ENCODE measurements at regions not wholly inside any gene's neighbourhood (a gene's known extent, or its start where the extent isn't known, plus 50 kb on each side); places are given as distances from the start of the nearest gene placed in this dataset.

DNA sequence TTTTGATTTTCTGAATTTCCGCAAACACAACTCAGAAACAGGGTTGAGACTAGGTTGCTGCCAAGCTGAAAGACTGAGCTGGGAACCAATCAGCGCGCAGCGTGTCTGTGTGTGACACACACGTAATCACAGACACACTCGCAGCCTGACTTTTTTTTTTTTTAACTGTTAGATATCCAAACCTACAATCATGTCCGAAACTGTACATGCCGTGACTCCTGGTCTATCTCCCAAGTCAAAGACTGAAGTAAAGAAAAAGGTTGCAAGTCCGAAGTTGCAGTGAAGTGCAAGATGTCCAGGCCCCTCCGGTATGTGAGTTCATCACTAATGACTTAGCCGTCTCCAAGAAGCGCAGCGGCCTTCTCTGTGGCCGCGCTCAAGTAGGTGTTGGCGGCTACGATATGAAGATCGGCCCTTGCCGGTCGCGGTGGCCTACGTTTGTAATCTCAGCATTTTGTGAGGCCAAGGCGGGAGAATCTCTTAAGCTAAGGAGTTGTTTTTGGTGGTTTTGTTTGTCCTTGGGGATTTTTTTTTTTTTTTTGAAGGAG is 108.2 kb downstream of the HFE start (continued):
- TF ChIP-seq, protein P1, sequence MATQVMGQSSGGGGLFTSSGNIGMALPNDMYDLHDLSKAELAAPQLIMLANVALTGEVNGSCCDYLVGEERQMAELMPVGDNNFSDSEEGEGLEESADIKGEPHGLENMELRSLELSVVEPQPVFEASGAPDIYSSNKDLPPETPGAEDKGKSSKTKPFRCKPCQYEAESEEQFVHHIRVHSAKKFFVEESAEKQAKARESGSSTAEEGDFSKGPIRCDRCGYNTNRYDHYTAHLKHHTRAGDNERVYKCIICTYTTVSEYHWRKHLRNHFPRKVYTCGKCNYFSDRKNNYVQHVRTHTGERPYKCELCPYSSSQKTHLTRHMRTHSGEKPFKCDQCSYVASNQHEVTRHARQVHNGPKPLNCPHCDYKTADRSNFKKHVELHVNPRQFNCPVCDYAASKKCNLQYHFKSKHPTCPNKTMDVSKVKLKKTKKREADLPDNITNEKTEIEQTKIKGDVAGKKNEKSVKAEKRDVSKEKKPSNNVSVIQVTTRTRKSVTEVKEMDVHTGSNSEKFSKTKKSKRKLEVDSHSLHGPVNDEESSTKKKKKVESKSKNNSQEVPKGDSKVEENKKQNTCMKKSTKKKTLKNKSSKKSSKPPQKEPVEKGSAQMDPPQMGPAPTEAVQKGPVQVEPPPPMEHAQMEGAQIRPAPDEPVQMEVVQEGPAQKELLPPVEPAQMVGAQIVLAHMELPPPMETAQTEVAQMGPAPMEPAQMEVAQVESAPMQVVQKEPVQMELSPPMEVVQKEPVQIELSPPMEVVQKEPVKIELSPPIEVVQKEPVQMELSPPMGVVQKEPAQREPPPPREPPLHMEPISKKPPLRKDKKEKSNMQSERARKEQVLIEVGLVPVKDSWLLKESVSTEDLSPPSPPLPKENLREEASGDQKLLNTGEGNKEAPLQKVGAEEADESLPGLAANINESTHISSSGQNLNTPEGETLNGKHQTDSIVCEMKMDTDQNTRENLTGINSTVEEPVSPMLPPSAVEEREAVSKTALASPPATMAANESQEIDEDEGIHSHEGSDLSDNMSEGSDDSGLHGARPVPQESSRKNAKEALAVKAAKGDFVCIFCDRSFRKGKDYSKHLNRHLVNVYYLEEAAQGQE (IDR thresholded peaks at IDR 0.05) = no peak
- no peak for TF ChIP-seq EGR1 (IDR thresholded peaks at IDR 0.05; ENCODE audit: low read depth in 2 of 2)
- no peak for TF ChIP-seq GABPA (IDR thresholded peaks at IDR 0.05 in 1 of 2, conservative IDR thresholded peaks at IDR 0.05 in 1 of 2)

- TF ChIP-seq FOXA1 (IDR thresholded peaks at IDR 0.05) (no peak), TAF1 (conservative IDR thresholded peaks at IDR 0.05) (no peak), HNF4A (conservative IDR thresholded peaks at IDR 0.05) (no peak)
- Histone ChIP-seq H3K9me3 (ENCODE audit: control insufficient read depth in 4 of 4, low read length in 3 of 4) (no peaks in the 10 kb centered on the region), H3K27me3 (ENCODE audit: control insufficient read depth in 4 of 4, insufficient read depth in 4 of 4, low read length in 3 of 4) (no peaks in the 10 kb centered on the region), H3K9ac (ENCODE audit: low read depth in 1 of 2, low read length in 2 of 2) (peak overlapping the region; percentile 33 to 53), H3K4me3 (ENCODE audit: low read depth in 1 of 3, low read length in 3 of 3) (peak overlapping the region; percentile 53 to 91 (median 76)), H3K27ac (ENCODE audit: low read depth in 1 of 2, low read length in 2 of 2) (peak overlapping the region; percentile 81 to 90), H3K4me1 (ENCODE audit: control insufficient read depth in 4 of 4, insufficient read depth in 4 of 4, low read length in 3 of 4) (peaks cover 3 to 42% (median 11%) of the 10 kb centered on the region in 4 donors), H3K36me3 (ENCODE audit: control insufficient read depth in 4 of 4, insufficient read depth in 3 of 4, low read depth in 1 of 4, low read length in 3 of 4) (no peaks in the 10 kb centered on the region)
- WGBS = 54% methylated on average over 28 of the region's 28 CpGs
- DNase-seq (ENCODE audit: low spot score) = no peak
Measured at GRCh38 chr6:26195924-26196845, 109.0 kb downstream of the HFE start.

- peak; percentile 89 for TF ChIP-seq TAF1 (conservative IDR thresholded peaks at IDR 0.05)
- TF ChIP-seq RAD21 (IDR thresholded peaks at IDR 0.05) = no peak
- TF ChIP-seq JUND (IDR thresholded peaks at IDR 0.05) = peak in 1 of 2 donors; percentile 17
- peak; percentile 78 for TF ChIP-seq SP1 (IDR thresholded peaks at IDR 0.05)
- TF ChIP-seq FOXA1 (IDR thresholded peaks at IDR 0.05) = no peak
- TF ChIP-seq RXRA (IDR thresholded peaks at IDR 0.05) = peak in 1 of 2 donors; percentile 24
- peak; percentile 65 for TF ChIP-seq YY1 (IDR thresholded peaks at IDR 0.05)
- no peak for TF ChIP-seq GABPA (IDR thresholded peaks at IDR 0.05 in 1 of 2, conservative IDR thresholded peaks at IDR 0.05 in 1 of 2)
- TF ChIP-seq, protein P1 (IDR thresholded peaks at IDR 0.05) = peak; percentile 55
- TF ChIP-seq HNF4A (conservative IDR thresholded peaks at IDR 0.05) = no peak
- TF ChIP-seq HNF4G (IDR thresholded peaks at IDR 0.05) = no peak
- TF ChIP-seq, protein P2, sequence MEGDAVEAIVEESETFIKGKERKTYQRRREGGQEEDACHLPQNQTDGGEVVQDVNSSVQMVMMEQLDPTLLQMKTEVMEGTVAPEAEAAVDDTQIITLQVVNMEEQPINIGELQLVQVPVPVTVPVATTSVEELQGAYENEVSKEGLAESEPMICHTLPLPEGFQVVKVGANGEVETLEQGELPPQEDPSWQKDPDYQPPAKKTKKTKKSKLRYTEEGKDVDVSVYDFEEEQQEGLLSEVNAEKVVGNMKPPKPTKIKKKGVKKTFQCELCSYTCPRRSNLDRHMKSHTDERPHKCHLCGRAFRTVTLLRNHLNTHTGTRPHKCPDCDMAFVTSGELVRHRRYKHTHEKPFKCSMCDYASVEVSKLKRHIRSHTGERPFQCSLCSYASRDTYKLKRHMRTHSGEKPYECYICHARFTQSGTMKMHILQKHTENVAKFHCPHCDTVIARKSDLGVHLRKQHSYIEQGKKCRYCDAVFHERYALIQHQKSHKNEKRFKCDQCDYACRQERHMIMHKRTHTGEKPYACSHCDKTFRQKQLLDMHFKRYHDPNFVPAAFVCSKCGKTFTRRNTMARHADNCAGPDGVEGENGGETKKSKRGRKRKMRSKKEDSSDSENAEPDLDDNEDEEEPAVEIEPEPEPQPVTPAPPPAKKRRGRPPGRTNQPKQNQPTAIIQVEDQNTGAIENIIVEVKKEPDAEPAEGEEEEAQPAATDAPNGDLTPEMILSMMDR (IDR thresholded peaks at IDR 0.05; ENCODE audit: low read depth, low read length, missing input control) = no peak
- DNase-seq (ENCODE audit: low spot score) = peak; percentile 81
- Histone ChIP-seq H3K9me3 (ENCODE audit: control insufficient read depth in 4 of 4, low read length in 3 of 4) (no peaks in the 10 kb centered on the region), H3K36me3 (ENCODE audit: control insufficient read depth in 4 of 4, insufficient read depth in 3 of 4, low read depth in 1 of 4, low read length in 3 of 4) (no peaks in the 10 kb centered on the region), H3K27me3 (ENCODE audit: control insufficient read depth in 4 of 4, insufficient read depth in 4 of 4, low read length in 3 of 4) (no peaks in the 10 kb centered on the region), H3K27ac (ENCODE audit: low read depth in 1 of 2, low read length in 2 of 2) (peak overlapping the region; percentile 81 to 90), H3K9ac (ENCODE audit: low read depth in 1 of 2, low read length in 2 of 2) (peak overlapping the region; percentile 33 to 53), H3K4me3 (ENCODE audit: low read depth in 1 of 3, low read length in 3 of 3) (peak overlapping the region; percentile 53 to 91 (median 76)), H3K4me1 (ENCODE audit: control insufficient read depth in 4 of 4, insufficient read depth in 4 of 4, low read length in 3 of 4) (peaks cover 3 to 42% (median 11%) of the 10 kb centered on the region in 4 donors)
- 11% methylated on average over 51 of the region's 51 CpGs for WGBS
Measured at GRCh38 chr6:26196846-26197635, 109.8 kb downstream of the HFE start.

Data from liver (tissue), 8 donors.